CD14-positive monocyte (primary cell): ENCODE measurements at regions not wholly inside any gene's neighbourhood (a gene's known extent, or its start where the extent isn't known, plus 50 kb on each side); places are given as distances from the start of the nearest gene placed in this dataset.

Experiments used
- DNase-seq, 3 donors: peaks; one replicate each; pipeline ENCODE4 v3.0.0-alpha.2; 2011 to 2022
- H2AFZ ChIP-seq: 2 replicates; pipeline ENCODE4 v1.6.0; 2012; ENCODE audit warnings: mild to moderate bottlenecking, low read depth, low read length, inconsistent platforms; ENCODE audit not compliant: insufficient read depth, poor library complexity, severe bottlenecking
- H3K27ac ChIP-seq, 2 donors: 1 replicate in 1 of 2; 2 replicates in 1 of 2; pipeline ENCODE4 v1.5.1; 2012 to 2013; ENCODE audit warnings: low read length in 2 of 2, control low read depth in 1 of 2, inconsistent platforms in 1 of 2, low read depth in 1 of 2, mild to moderate bottlenecking in 1 of 2
- H3K27me3 ChIP-seq, 2 donors: one replicate each; pipeline versions ENCODE4 v1.6.0 to v1.6.1; 2011 to 2013; ENCODE audit warnings: low read length in 2 of 2; ENCODE audit not compliant: control insufficient read depth in 2 of 2, insufficient read depth in 2 of 2
- H3K36me3 ChIP-seq, 2 donors: replicated peaks in 1 of 2; 1 replicate in 1 of 2; 2 replicates in 1 of 2; pipeline versions ENCODE4 v1.5.1 to v1.6.1; 2012 to 2013; ENCODE audit warnings: low read length in 2 of 2, control low read depth in 1 of 2, inconsistent platforms in 1 of 2, mild to moderate bottlenecking in 1 of 2; ENCODE audit not compliant: insufficient read depth in 2 of 2, control insufficient read depth in 1 of 2
- H3K4me1 ChIP-seq, 2 donors: 1 replicate in 1 of 2; 2 replicates in 1 of 2; pipeline versions ENCODE4 v1.5.1 to v1.6.1; 2012 to 2013; ENCODE audit warnings: low read length in 2 of 2, control low read depth in 1 of 2, inconsistent platforms in 1 of 2, mild to moderate bottlenecking in 1 of 2, moderate library complexity in 1 of 2; ENCODE audit not compliant: insufficient read depth in 2 of 2, control insufficient read depth in 1 of 2
- H3K4me2 ChIP-seq: replicated peaks from 2 replicates; pipeline ENCODE3; 2012; ENCODE audit warnings: low read length, moderate library complexity, mild to moderate bottlenecking; ENCODE audit not compliant: poor library complexity, severe bottlenecking; ENCODE audit errors: extremely low read depth
- H3K4me3 ChIP-seq, 3 experiments: fragments of 200-600 bp in 1 of 3; sonication (generic) in 1 of 3; replicated peaks in 1 of 3; 1 replicate in 2 of 3; 2 replicates in 1 of 3; pipeline ENCODE4 v1.5.1; 2011 to 2013; ENCODE audit warnings: low read length in 3 of 3, mild to moderate bottlenecking in 3 of 3, control low read depth in 2 of 3, low read depth in 2 of 3, inconsistent platforms in 1 of 3, moderate library complexity in 1 of 3
- H3K79me2 ChIP-seq: 2 replicates; pipeline ENCODE4 v1.6.0; 2012; ENCODE audit warnings: mild to moderate bottlenecking, control low read depth, inconsistent platforms, low read length, moderate library complexity; ENCODE audit not compliant: insufficient read depth
- H3K9ac ChIP-seq: 2 replicates; pipeline ENCODE4 v1.6.0; 2017; ENCODE audit warnings: low read length, mild to moderate bottlenecking; ENCODE audit not compliant: insufficient read depth, poor library complexity, severe bottlenecking
- H3K9me3 ChIP-seq, 2 donors: replicated peaks in 1 of 2; 1 replicate in 1 of 2; 2 replicates in 1 of 2; pipeline versions ENCODE4 v1.5.1 to v1.6.1; 2012 to 2013; ENCODE audit warnings: low read length in 2 of 2, control low read depth in 1 of 2; ENCODE audit not compliant: control insufficient read depth in 1 of 2, insufficient read depth in 1 of 2
- H4K20me1 ChIP-seq: 2 replicates; pipeline ENCODE4 v1.6.0; 2012; ENCODE audit warnings: mild to moderate bottlenecking, low read length, control low read depth, moderate library complexity; ENCODE audit not compliant: insufficient read depth
- H3K27ac Mint-ChIP-seq, 7 donors: one replicate each; pipeline ENCODE4 v1.8.0; 2020; ENCODE audit warnings: mild to moderate bottlenecking in 7 of 7, mixed read lengths in 7 of 7, moderate library complexity in 6 of 7, inconsistent platforms in 2 of 7
- H3K27me3 Mint-ChIP-seq, 3 donors: one replicate each; pipeline ENCODE4 v1.8.0; 2021 to 2022; ENCODE audit warnings: low read depth in 3 of 3, mild to moderate bottlenecking in 3 of 3, mixed read lengths in 3 of 3, moderate library complexity in 3 of 3, inconsistent platforms in 1 of 3
- H3K36me3 Mint-ChIP-seq, 2 donors: one replicate each; pipeline ENCODE4 v1.8.0; 2020; ENCODE audit warnings: mixed read lengths in 2 of 2, inconsistent platforms in 1 of 2, mild to moderate bottlenecking in 1 of 2
- H3K4me1 Mint-ChIP-seq: one replicate; pipeline ENCODE4 v1.8.0; 2020; ENCODE audit warnings: mild to moderate bottlenecking, mixed read lengths
- H3K4me3 Mint-ChIP-seq, 2 donors: one replicate each; pipeline ENCODE4 v1.8.0; 2020; ENCODE audit warnings: mild to moderate bottlenecking in 2 of 2, mixed read lengths in 2 of 2, moderate library complexity in 1 of 2
- H3K9me3 Mint-ChIP-seq, 7 donors: one replicate each; pipeline ENCODE4 v1.8.0; 2020 to 2022; ENCODE audit warnings: mixed read lengths in 7 of 7, mild to moderate bottlenecking in 6 of 7, moderate library complexity in 6 of 7, inconsistent platforms in 2 of 7
- CTCF ChIP-seq: fragments of 200-600 bp; IDR thresholded peaks from one replicate; pipeline ENCODE4 v1.8.0; 2022; ENCODE audit warnings: antibody characterized with exemption, mild to moderate bottlenecking
- WGBS: methylation state at CpG from one replicate; pipeline ENCODE4 v1.1.5; 2013; ENCODE audit warnings: missing lambda C conversion rate; ENCODE audit not compliant: insufficient coverage; 5-methylcytosine and 5-hydroxymethylcytosine counted together
- intact Hi-C, 2 donors: fragments of 100-400 bp; cut with micrococcal nuclease; formaldehyde crosslinking; loops; one replicate each; pipeline versions ENCODE4 v1.15.0 to v1.15.1; 2023

GRCh38 chr13:108483981-108484380 lies 145.4 kb upstream of the MYO16 start:
- Histone ChIP-seq H3K79me2 (no peaks in the 10 kb centered on the region), H3K36me3 (no peaks in the 10 kb centered on the region), H4K20me1 (no peaks in the 10 kb centered on the region), H3K27ac (no peak overlapping the region), H3K4me1 (no peaks in the 10 kb centered on the region), H3K27me3 (no peaks in the 10 kb centered on the region), H3K4me2 (no peak overlapping the region), H3K9ac (no peak overlapping the region), H3K4me3 (no peak overlapping the region), H3K9me3 (peaks cover 0 to 11% of the 10 kb centered on the region in 2 donors), H2AFZ (no peak overlapping the region)
- peaks cover 5 to 13% (median 9%) of the 10 kb centered on the region in 7 donors for H3K9me3 Mint-ChIP-seq
- no peaks in the 10 kb centered on the region for H3K4me1 Mint-ChIP-seq
- intact Hi-C loops = no loop called here
- H3K27ac Mint-ChIP-seq = no peak overlapping the region
- DNase-seq = no peak
- TF ChIP-seq CTCF = no peak
- no peaks in the 10 kb centered on the region for H3K36me3 Mint-ChIP-seq
- no peak overlapping the region for H3K4me3 Mint-ChIP-seq
- WGBS = no CpG with 5 or more reads among the region's 1 CpG
- H3K27me3 Mint-ChIP-seq = peaks cover 0 to 2% (median 2%) of the 10 kb centered on the region in 3 donors

GRCh38 chr13:108486096-108486495 lies 143.3 kb upstream of the MYO16 start:
- H3K4me1 ChIP-seq = no peaks in the 10 kb centered on the region
- H4K20me1 ChIP-seq = no peaks in the 10 kb centered on the region
- peaks cover 0 to 5% (median 2%) of the 10 kb centered on the region in 3 donors for H3K27me3 Mint-ChIP-seq
- H3K4me3 Mint-ChIP-seq = no peak overlapping the region
- no peaks in the 10 kb centered on the region for H3K36me3 Mint-ChIP-seq
- no peaks in the 10 kb centered on the region for H3K27me3 ChIP-seq
- H3K9me3 ChIP-seq = peaks cover 0 to 11% of the 10 kb centered on the region in 2 donors
- intact Hi-C loops = no loop called here
- H3K4me2 ChIP-seq = no peak overlapping the region
- no peaks in the 10 kb centered on the region for H3K36me3 ChIP-seq
- no peak overlapping the region for H3K9ac ChIP-seq
- no peaks in the 10 kb centered on the region for H3K79me2 ChIP-seq
- TF ChIP-seq CTCF = no peak
- no peak overlapping the region for H3K4me3 ChIP-seq
- no peak overlapping the region for H2AFZ ChIP-seq
- no peak overlapping the region for H3K27ac ChIP-seq
- DNase-seq = no peak
- H3K9me3 Mint-ChIP-seq = peaks cover 2 to 12% (median 6%) of the 10 kb centered on the region in 7 donors
- no peak overlapping the region for H3K27ac Mint-ChIP-seq
- no peaks in the 10 kb centered on the region for H3K4me1 Mint-ChIP-seq
